ENCODE measurements at regions not wholly inside any gene's neighbourhood (a gene's known extent, or its start where the extent isn't known, plus 50 kb on each side); places are given as distances from the start of the nearest gene placed in this dataset.

- no peak overlapping the region for H3K27ac ChIP-seq (ENCODE audit: low read depth, low read length)
Measured at GRCh38 chr7:118559207-118559606, 334.7 kb downstream of the ANKRD7 start.

GRCh38 chr7:118563311-118563710, 338.8 kb downstream of the ANKRD7 start:
- Histone ChIP-seq H3K4me2 (ENCODE audit: low read depth, low read length, poor library complexity, severe bottlenecking) (no peak overlapping the region), H3K9ac (ENCODE audit: low read length) (no peak overlapping the region), H3K79me2 (ENCODE audit: insufficient read depth, low read length) (no peaks in the 10 kb centered on the region), H3K9me2 (replicated peaks; ENCODE audit: insufficient read depth, low read length) (no peaks in the 10 kb centered on the region), H3K36me3 (ENCODE audit: low read length) (no peaks in the 10 kb centered on the region), H3K9me3 (ENCODE audit: insufficient read depth, low read length) (no peaks in the 10 kb centered on the region), H3K27me3 (ENCODE audit: low read length) (no peaks in the 10 kb centered on the region), H3F3A (ENCODE audit: insufficient read depth) (no peaks in the 10 kb centered on the region), H3K27ac (ENCODE audit: low read depth, low read length) (no peak overlapping the region), H2AFZ (ENCODE audit: low read depth, low read length, severe bottlenecking) (no peak overlapping the region), H4K20me1 (ENCODE audit: low read depth, low read length) (no peaks in the 10 kb centered on the region), H3K4me3 (ENCODE audit: insufficient read depth, low read length, poor library complexity, severe bottlenecking) (no peak overlapping the region)
- TF ChIP-seq EZH2phosphoT487 (conservative IDR thresholded peaks at IDR 0.05; ENCODE audit: low read length) (no peak), CTCF (IDR thresholded peaks at IDR 0.05; ENCODE audit: insufficient read depth, low read length, poor library complexity, severe bottlenecking) (no peak)

More at GRCh38 chr7:118559207-118559606, 334.7 kb downstream of the ANKRD7 start:
- no peak overlapping the region for H3K4me3 ChIP-seq (ENCODE audit: insufficient read depth, low read length, poor library complexity, severe bottlenecking)
- TF ChIP-seq EZH2phosphoT487 (conservative IDR thresholded peaks at IDR 0.05; ENCODE audit: low read length) (no peak), CTCF (IDR thresholded peaks at IDR 0.05; ENCODE audit: insufficient read depth, low read length, poor library complexity, severe bottlenecking) (no peak)
- no peak overlapping the region for H3K9ac ChIP-seq (ENCODE audit: low read length)
- no peaks in the 10 kb centered on the region for H3K27me3 ChIP-seq (ENCODE audit: low read length)
- no peaks in the 10 kb centered on the region for H3K79me2 ChIP-seq (ENCODE audit: insufficient read depth, low read length)
- no peaks in the 10 kb centered on the region for H3K36me3 ChIP-seq (ENCODE audit: low read length)
- no peaks in the 10 kb centered on the region for H3K9me2 ChIP-seq (replicated peaks; ENCODE audit: insufficient read depth, low read length)
- no peak overlapping the region for H3K4me2 ChIP-seq (ENCODE audit: low read depth, low read length, poor library complexity, severe bottlenecking)
- no peaks in the 10 kb centered on the region for H4K20me1 ChIP-seq (ENCODE audit: low read depth, low read length)
- H3F3A ChIP-seq (ENCODE audit: insufficient read depth): no peaks in the 10 kb centered on the region
- no peak overlapping the region for H2AFZ ChIP-seq (ENCODE audit: low read depth, low read length, severe bottlenecking)
- no peaks in the 10 kb centered on the region for H3K9me3 ChIP-seq (ENCODE audit: insufficient read depth, low read length)

GRCh38 chr7:118572604-118573003, 348.1 kb downstream of the ANKRD7 start:
- Histone ChIP-seq H2AFZ (ENCODE audit: low read depth, low read length, severe bottlenecking) (no peak overlapping the region), H3K9me2 (replicated peaks; ENCODE audit: insufficient read depth, low read length) (no peaks in the 10 kb centered on the region), H3K36me3 (ENCODE audit: low read length) (no peaks in the 10 kb centered on the region), H4K20me1 (ENCODE audit: low read depth, low read length) (no peaks in the 10 kb centered on the region; the same call in 1 of the 2 replicates), H3K79me2 (ENCODE audit: insufficient read depth, low read length) (no peaks in the 10 kb centered on the region), H3K4me2 (ENCODE audit: low read depth, low read length, poor library complexity, severe bottlenecking) (no peak overlapping the region), H3K27ac (ENCODE audit: low read depth, low read length) (no peak overlapping the region), H3K4me3 (ENCODE audit: insufficient read depth, low read length, poor library complexity, severe bottlenecking) (no peak overlapping the region), H3K9me3 (ENCODE audit: insufficient read depth, low read length) (no peaks in the 10 kb centered on the region), H3K27me3 (ENCODE audit: low read length) (no peaks in the 10 kb centered on the region), H3F3A (ENCODE audit: insufficient read depth) (no peaks in the 10 kb centered on the region), H3K9ac (ENCODE audit: low read length) (no peak overlapping the region)
- no peak for TF ChIP-seq EZH2phosphoT487 (conservative IDR thresholded peaks at IDR 0.05; ENCODE audit: low read length)
- TF ChIP-seq CTCF (IDR thresholded peaks at IDR 0.05; ENCODE audit: insufficient read depth, low read length, poor library complexity, severe bottlenecking): no peak
